Duodenal mucosa (tissue), 2 donors: ENCODE measurements at regions not wholly inside any gene's neighbourhood (a gene's known extent, or its start where the extent isn't known, plus 50 kb on each side); places are given as distances from the start of the nearest gene placed in this dataset.
"Not testable (repeated sequence)": the region's sequence is repeated elsewhere in the genome, so short reads cannot be mapped to it uniquely, and the experiment has no call there.

Source experiments
- H3K27ac ChIP-seq: one replicate; pipeline ENCODE4 v1.7.0; 2013; ENCODE audit warnings: low read depth, low read length
- H3K27me3 ChIP-seq, 2 donors: one replicate each; pipeline ENCODE4 v1.7.0; 2013; ENCODE audit warnings: low read length in 2 of 2, control low read depth in 1 of 2; ENCODE audit not compliant: insufficient read depth in 2 of 2, control insufficient read depth in 1 of 2
- H3K36me3 ChIP-seq, 2 donors: one replicate each; pipeline ENCODE4 v1.7.0; 2013; ENCODE audit warnings: low read length in 2 of 2, control low read depth in 1 of 2; ENCODE audit not compliant: insufficient read depth in 2 of 2, control insufficient read depth in 1 of 2
- H3K4me1 ChIP-seq, 2 donors: one replicate each; pipeline ENCODE4 v1.7.0; 2013; ENCODE audit warnings: low read length in 2 of 2, control low read depth in 1 of 2; ENCODE audit not compliant: insufficient read depth in 2 of 2, control insufficient read depth in 1 of 2
- H3K4me3 ChIP-seq, 2 donors: one replicate each; pipeline ENCODE4 v1.7.0; 2013; ENCODE audit warnings: low read length in 2 of 2, low read depth in 1 of 2
- H3K9ac ChIP-seq, 2 donors: one replicate each; pipeline ENCODE4 v1.7.0; 2013; ENCODE audit warnings: low read length in 2 of 2, low read depth in 1 of 2
- H3K9me3 ChIP-seq, 2 donors: one replicate each; pipeline ENCODE4 v1.7.0; 2013; ENCODE audit warnings: low read length in 2 of 2, control low read depth in 1 of 2; ENCODE audit not compliant: control insufficient read depth in 1 of 2

DNA sequence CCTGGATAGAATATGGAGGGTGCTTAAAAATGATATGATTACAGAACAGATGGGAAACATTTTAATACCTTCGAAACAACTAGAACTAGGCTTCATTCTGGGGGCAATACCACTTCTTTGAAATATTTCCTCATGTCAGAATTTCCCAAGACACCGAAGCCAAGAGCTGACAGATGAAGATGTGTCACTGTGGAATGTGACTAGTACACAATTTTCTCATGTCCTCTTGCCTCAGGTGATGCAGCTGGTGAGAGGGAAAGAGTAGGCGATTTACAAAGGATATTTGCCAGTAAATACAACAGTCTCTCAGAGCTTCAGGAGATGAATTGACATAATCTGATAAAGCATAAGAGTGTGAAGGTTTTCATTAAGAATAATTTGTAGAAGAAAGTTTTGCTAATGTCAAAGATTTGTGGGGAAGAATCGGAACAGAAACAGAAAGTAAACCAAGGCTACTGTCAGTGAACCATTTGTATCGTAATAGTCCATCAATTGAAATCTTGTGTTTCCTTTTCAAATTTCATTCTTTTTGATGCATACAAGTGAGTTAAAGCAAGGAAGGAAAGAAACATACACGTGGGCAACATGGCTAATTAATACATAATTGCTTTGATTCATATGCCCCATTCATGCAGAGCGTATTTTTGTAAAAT lies 164.7 kb upstream of the CCN2 start:
- no peak overlapping the region for H3K9ac ChIP-seq
- H3K27ac ChIP-seq, result no peak overlapping the region
- peak overlapping the region; percentile 8 to 41 for H3K4me3 ChIP-seq

GRCh38 chr6:132114201-132114825 lies 163.1 kb upstream of the CCN2 start:
- H3K4me3 ChIP-seq, result no peak overlapping the region
- H3K36me3 ChIP-seq, result no peaks in the 10 kb centered on the region
- H3K27me3 ChIP-seq, result no peaks in the 10 kb centered on the region
- H3K9me3 ChIP-seq, result peaks cover 0 to 6% of the 10 kb centered on the region in 2 donors
- no peaks in the 10 kb centered on the region for H3K4me1 ChIP-seq
- H3K27ac ChIP-seq, result no peak overlapping the region
- H3K9ac ChIP-seq, result no peak overlapping the region

More for the DNA sequence above, 164.7 kb upstream of the CCN2 start:
- H3K27me3 ChIP-seq, result no peaks in the 10 kb centered on the region
- no peaks in the 10 kb centered on the region for H3K9me3 ChIP-seq
- H3K36me3 ChIP-seq, result no peaks in the 10 kb centered on the region
- H3K4me1 ChIP-seq, result no peaks in the 10 kb centered on the region

GRCh38 chr6:132109752-132110151 lies 158.6 kb upstream of the CCN2 start:
- peaks cover 0 to 10% of the 10 kb centered on the region in 2 donors for H3K9me3 ChIP-seq
- H3K4me1 ChIP-seq, H3K36me3 ChIP-seq, H3K4me3 ChIP-seq, H3K27ac ChIP-seq, H3K9ac ChIP-seq, H3K27me3 ChIP-seq: not testable (repeated sequence)

DNA sequence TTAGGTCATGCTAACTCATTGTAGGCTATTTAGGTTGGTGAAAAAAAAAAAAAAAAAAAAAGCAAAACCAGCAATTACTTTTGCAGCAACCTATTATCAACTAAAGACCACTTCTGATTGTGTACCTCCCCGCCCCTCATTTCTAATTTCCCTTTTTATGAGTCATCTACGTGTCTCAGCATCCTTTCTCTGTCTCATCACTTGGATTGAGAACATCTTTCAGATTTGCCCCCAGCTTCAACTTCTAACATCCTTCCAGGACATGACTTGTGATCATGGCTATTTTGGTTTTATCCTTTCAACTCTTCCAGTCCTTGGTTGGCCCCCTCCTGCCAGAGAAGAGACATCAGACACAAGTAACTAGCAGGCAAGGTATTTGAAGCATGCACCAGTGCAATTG lies 156.7 kb upstream of the CCN2 start:
- no peak overlapping the region for H3K9ac ChIP-seq

GRCh38 chr6:132101535-132101934 lies 150.4 kb upstream of the CCN2 start:
- no peaks in the 10 kb centered on the region for H3K9me3 ChIP-seq
- H3K27me3 ChIP-seq, result no peaks in the 10 kb centered on the region
- H3K9ac ChIP-seq, result no peak overlapping the region
- H3K4me3 ChIP-seq, result no peak overlapping the region
- no peaks in the 10 kb centered on the region for H3K4me1 ChIP-seq
- no peak overlapping the region for H3K27ac ChIP-seq
- H3K36me3 ChIP-seq, result no peaks in the 10 kb centered on the region

More for the DNA sequence above, 156.7 kb upstream of the CCN2 start:
- H3K27me3 ChIP-seq, result no peaks in the 10 kb centered on the region
- no peaks in the 10 kb centered on the region for H3K36me3 ChIP-seq
- no peaks in the 10 kb centered on the region for H3K4me1 ChIP-seq
- no peak overlapping the region for H3K4me3 ChIP-seq
- no peak overlapping the region for H3K27ac ChIP-seq
- peaks cover 0 to 10% of the 10 kb centered on the region in 2 donors for H3K9me3 ChIP-seq

- Histone ChIP-seq H3K4me3 (no peak overlapping the region), H3K27ac (no peak overlapping the region), H3K4me1 (no peaks in the 10 kb centered on the region), H3K9ac (no peak overlapping the region), H3K9me3 (no peaks in the 10 kb centered on the region), H3K27me3 (no peaks in the 10 kb centered on the region), H3K36me3 (no peaks in the 10 kb centered on the region)
These were observed 149.3 kb upstream of the CCN2 start for GRCh38 chr6:132100388-132100990.

GRCh38 chr6:132096996-132097395 lies 145.8 kb upstream of the CCN2 start:
- H3K36me3 ChIP-seq, result no peaks in the 10 kb centered on the region
- no peak overlapping the region for H3K4me3 ChIP-seq
- H3K9me3 ChIP-seq, result peaks cover 0 to 2% of the 10 kb centered on the region in 2 donors
- no peaks in the 10 kb centered on the region for H3K4me1 ChIP-seq
- H3K27ac ChIP-seq, result no peak overlapping the region
- H3K9ac ChIP-seq, result no peak overlapping the region
- H3K27me3 ChIP-seq, result no peaks in the 10 kb centered on the region

DNA sequence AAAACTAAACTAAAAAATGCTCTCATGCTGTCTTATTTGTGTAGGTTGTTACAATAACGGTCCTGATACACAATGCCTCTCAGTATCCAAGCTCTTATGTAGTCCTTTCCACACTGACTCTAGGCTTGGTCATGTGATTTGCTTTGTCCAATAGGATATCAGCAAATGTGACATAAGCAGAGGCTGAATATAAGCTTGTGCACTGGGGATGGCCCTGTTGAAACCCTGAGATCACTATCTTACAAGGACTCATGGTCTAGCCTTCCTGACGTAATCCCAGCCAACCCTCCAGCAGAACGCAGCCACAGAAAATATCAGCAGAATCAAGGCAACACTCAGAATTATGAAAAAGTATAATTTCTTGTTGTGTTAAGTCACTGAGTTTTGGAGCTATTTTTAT lies 145.1 kb upstream of the CCN2 start:
- Histone ChIP-seq H3K27ac (no peak overlapping the region), H3K4me1 (no peaks in the 10 kb centered on the region), H3K36me3 (no peaks in the 10 kb centered on the region), H3K9me3 (peaks cover 0 to 2% of the 10 kb centered on the region in 2 donors), H3K27me3 (no peaks in the 10 kb centered on the region), H3K4me3 (no peak overlapping the region), H3K9ac (no peak overlapping the region)

- no peaks in the 10 kb centered on the region for H3K27me3 ChIP-seq
- H3K4me3 ChIP-seq, result no peak overlapping the region
- no peaks in the 10 kb centered on the region for H3K9me3 ChIP-seq
- no peak overlapping the region for H3K9ac ChIP-seq
- no peaks in the 10 kb centered on the region for H3K4me1 ChIP-seq
- no peak overlapping the region for H3K27ac ChIP-seq
- H3K36me3 ChIP-seq, result no peaks in the 10 kb centered on the region
These were observed 138.0 kb upstream of the CCN2 start for GRCh38 chr6:132089173-132089572.

- no peaks in the 10 kb centered on the region for H3K36me3 ChIP-seq
- no peaks in the 10 kb centered on the region for H3K9me3 ChIP-seq
- H3K4me1 ChIP-seq, result no peaks in the 10 kb centered on the region
- H3K27ac ChIP-seq, result no peak overlapping the region
- no peak overlapping the region for H3K9ac ChIP-seq
- no peaks in the 10 kb centered on the region for H3K27me3 ChIP-seq
- H3K4me3 ChIP-seq, result no peak overlapping the region
These were observed 137.0 kb upstream of the CCN2 start for GRCh38 chr6:132088150-132088549.
